22Rv1 (cell line): ENCODE measurements at regions not wholly inside any gene's neighbourhood (a gene's known extent, or its start where the extent isn't known, plus 50 kb on each side); places are given as distances from the start of the nearest gene placed in this dataset.

ENCODE experiments used
- H3K27ac ChIP-seq: fragments of 450-650 bp; 2 replicates; pipeline ENCODE4 v1.5.1; 2017
- ZFX ChIP-seq: fragments of 450-650 bp; IDR thresholded peaks from 2 replicates; pipeline ENCODE4 v1.6.1; 2017; ENCODE audit warnings: antibody characterized with exemption, borderline replicate concordance
- TF ChIP-seq, protein P1 (sequence below): fragments of 450-650 bp; IDR thresholded peaks from 2 replicates; pipeline ENCODE4 v1.5.1; 2017; ENCODE audit warnings: mild to moderate bottlenecking

DNA sequence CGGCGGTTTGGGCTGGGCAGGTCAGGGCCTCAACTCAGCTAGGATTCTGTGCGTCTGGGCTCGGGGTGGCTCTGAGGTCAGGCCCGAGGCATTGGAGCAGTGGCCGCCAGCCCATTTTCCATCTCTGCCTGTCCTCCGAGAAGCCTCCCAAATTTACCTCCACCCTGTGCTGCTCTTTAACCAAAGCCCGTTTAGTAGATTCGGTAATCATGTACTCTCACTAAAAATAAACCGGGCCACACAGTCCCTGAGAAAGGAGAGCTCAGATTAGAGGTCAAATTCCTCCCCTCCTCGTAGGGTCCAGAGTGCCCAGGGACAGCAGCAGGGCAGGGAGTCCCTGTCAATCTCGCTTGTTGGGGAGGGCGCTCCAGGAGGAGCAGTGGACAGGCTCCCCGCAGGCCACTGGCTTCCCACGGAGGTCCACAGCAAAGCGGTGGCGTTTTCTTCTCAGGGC is 88.7 kb upstream of the CHST15 start:
- H3K27ac ChIP-seq: no peak overlapping the region
- TF ChIP-seq, protein P1, sequence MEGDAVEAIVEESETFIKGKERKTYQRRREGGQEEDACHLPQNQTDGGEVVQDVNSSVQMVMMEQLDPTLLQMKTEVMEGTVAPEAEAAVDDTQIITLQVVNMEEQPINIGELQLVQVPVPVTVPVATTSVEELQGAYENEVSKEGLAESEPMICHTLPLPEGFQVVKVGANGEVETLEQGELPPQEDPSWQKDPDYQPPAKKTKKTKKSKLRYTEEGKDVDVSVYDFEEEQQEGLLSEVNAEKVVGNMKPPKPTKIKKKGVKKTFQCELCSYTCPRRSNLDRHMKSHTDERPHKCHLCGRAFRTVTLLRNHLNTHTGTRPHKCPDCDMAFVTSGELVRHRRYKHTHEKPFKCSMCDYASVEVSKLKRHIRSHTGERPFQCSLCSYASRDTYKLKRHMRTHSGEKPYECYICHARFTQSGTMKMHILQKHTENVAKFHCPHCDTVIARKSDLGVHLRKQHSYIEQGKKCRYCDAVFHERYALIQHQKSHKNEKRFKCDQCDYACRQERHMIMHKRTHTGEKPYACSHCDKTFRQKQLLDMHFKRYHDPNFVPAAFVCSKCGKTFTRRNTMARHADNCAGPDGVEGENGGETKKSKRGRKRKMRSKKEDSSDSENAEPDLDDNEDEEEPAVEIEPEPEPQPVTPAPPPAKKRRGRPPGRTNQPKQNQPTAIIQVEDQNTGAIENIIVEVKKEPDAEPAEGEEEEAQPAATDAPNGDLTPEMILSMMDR: no peak
- no peak for TF ChIP-seq ZFX

DNA sequence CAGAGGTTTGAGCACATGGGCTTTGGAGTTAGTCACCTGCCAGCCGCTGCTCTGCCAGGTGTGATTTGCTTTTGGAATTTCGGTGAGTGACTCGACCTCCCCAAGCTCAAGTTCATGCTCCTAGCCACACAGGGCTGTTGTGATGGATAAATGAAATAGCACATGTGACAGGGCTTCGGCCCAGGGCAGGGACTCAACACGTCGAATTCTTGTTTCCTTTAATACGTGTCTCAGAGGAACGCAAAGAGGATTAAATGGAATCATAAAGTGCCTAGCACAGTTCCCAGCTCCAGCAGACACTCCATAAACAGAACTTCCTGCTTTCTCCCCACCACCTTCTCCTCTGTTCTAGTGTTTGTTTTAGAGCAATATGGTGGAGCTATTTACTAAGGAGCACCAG is 88.3 kb upstream of the CHST15 start:
- TF ChIP-seq, protein P1: no peak
- no peak for TF ChIP-seq ZFX
- H3K27ac ChIP-seq: no peak overlapping the region

DNA sequence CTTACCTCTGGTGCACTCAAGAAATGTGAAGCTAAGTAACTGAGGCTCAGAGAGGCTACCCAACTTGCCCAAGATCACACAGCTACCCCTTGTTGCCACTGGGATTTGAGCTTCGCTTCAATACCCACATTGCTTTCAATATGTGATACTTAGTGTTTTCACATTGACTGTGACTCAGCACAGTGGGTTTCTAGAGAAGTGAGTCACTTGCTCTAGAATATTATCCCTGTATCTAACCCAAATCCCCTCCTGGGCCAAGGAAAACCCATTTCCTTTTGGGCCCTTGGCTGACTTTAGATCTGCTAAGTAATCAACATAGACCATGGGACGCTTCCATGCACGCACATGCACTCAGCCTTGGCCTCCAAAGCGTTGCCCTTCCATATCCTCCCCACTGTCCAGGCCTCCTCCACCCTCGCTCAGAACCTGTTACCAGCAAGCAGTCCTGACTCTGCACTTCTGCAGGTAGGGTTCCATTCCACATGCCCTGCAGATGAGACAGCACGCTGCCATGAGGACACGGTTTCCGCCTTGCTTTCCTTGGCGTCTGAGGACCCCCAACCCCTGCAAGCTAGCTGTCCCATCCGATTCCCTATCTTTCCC is 87.7 kb upstream of the CHST15 start:
- H3K27ac ChIP-seq: no peak overlapping the region
- TF ChIP-seq, protein P1: no peak
- TF ChIP-seq ZFX: no peak

DNA sequence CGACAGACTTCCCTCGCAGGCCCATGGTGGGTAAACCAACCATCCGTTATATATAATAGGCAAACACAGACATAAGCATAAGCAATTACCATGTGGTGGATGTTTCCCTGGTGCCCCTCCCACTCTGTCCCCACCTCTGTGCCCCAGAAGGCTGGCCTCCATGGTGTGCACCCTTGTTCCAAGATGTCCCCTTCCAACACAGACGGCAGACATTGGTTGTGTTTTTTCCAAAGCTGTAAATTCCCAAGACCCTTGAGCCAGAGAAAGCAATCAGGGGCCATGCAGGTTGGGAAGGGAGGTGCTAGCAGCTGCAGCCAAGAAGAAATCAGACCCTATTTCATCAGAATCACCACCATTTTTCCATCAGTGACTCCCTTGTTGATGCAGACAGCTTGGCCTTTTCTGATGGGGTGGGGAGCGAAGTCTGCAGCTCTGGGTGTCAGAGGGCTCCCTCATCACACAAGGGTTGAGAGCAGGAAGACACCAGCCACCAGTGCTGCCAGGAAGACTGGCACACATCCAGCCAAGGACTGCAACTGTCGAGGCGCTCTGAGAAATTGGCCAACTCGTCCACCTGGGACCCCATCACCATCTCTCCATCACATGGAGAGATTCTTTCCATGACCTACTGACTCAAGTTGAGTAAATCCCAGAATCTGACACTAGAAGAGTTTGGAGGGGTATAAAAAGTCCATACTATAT is 86.8 kb upstream of the CHST15 start:
- no peak for TF ChIP-seq ZFX
- TF ChIP-seq, protein P1: no peak
- no peak overlapping the region for H3K27ac ChIP-seq

DNA sequence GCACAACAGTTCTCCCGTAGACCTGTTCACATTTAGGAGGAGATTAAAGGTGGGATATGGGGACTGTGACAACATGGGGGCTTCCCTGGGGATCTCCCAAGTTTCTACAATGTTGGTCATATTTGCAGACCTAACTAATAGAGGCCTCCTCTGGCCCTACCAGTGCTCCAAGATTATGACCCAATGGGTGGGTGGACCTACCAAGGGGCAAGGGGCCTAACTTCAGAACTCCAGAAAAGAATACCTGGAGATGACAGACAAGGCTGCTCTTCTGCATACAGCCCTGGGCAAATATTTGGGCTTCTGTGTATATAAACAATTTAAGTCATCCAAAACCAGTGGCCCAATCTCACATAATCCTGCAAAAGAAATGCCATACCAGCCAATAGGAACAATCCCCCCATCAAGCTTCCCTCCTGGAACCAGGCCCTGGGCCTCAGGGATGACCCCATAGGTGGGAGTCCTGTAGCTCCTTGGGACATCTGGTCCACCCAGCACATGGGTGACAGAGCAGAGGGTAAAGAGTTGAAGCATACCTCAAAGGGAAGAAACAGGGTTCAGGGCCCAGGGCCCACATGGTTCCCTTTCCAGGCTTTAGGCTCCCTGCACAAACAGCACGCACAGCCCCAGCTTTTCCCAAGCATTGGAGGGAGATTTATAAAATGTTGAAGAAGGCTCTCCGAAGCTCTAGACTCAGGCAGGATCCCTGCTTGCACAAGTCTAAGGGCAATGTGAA is 86.1 kb upstream of the CHST15 start:
- H3K27ac ChIP-seq: no peak overlapping the region
- no peak for TF ChIP-seq ZFX
- TF ChIP-seq, protein P1: no peak

DNA sequence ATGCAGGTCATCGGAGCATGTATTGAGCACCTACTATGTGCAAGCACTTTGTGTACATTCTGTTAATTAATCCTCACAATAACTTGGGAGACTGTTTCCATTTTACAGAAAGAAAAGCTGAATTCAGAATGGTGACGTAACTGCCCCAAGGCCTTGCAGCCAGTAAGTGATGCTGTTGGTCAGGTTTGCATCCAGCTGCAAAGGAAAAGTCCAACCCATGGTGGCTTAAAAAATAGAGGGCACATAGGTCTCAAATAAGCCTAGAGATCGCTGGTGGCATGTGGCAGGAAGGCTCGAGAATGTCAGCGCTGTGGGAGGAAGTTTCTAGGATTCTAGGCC is 83.8 kb upstream of the CHST15 start:
- H3K27ac ChIP-seq: no peak overlapping the region
- TF ChIP-seq ZFX: no peak
- TF ChIP-seq, protein P1: no peak
